Sigmoid colon (tissue), 6 donors: ENCODE measurements at regions not wholly inside any gene's neighbourhood (a gene's known extent, or its start where the extent isn't known, plus 50 kb on each side); places are given as distances from the start of the nearest gene placed in this dataset.

Experiments used
- DNase-seq: peaks from one replicate; pipeline ENCODE4 v3.0.0-alpha.2; 2019
- H3K27ac ChIP-seq, 4 donors: fragments of 200-600 bp; sonication (generic); one replicate each; pipeline ENCODE4 v1.5.1; 2016 to 2019; ENCODE audit warnings: mild to moderate bottlenecking in 1 of 4
- H3K27me3 ChIP-seq, 3 donors: fragments of 200-600 bp; sonication (generic); one replicate each; pipeline ENCODE4 v1.5.1; 2019; ENCODE audit warnings: mild to moderate bottlenecking in 1 of 3
- H3K36me3 ChIP-seq, 4 donors: fragments of 200-600 bp; sonication (generic); one replicate each; pipeline ENCODE4 v1.5.1; 2016 to 2019
- H3K4me1 ChIP-seq, 4 donors: fragments of 200-600 bp; sonication (generic); one replicate each; pipeline ENCODE4 v1.5.1; 2017 to 2019
- H3K4me3 ChIP-seq, 4 donors: fragments of 200-600 bp; sonication (generic); one replicate each; pipeline ENCODE4 v1.5.1; 2017 to 2019; ENCODE audit warnings: mild to moderate bottlenecking in 2 of 4, moderate library complexity in 1 of 4
- H3K9me3 ChIP-seq, 4 donors: fragments of 200-600 bp in 3 of 4; sonication (generic) in 3 of 4; one replicate each; pipeline versions ENCODE4 v1.5.1 to v1.6.1; 2013 to 2019
- EP300 ChIP-seq, 4 donors: sonication (generic); formaldehyde crosslinking; IDR thresholded peaks; one replicate each; pipeline ENCODE4 v1.6.1; 2017; ENCODE audit warnings: antibody characterized with exemption in 4 of 4
- POLR2A ChIP-seq, 2 donors: fragments of 450-650 bp; IDR thresholded peaks; one replicate each; pipeline ENCODE4 v1.6.1; 2016; ENCODE audit warnings: antibody characterized with exemption in 2 of 2, mild to moderate bottlenecking in 2 of 2, moderate library complexity in 2 of 2
- POLR2AphosphoS5 ChIP-seq, 4 donors: sonication (generic); formaldehyde crosslinking; IDR thresholded peaks; one replicate each; pipeline ENCODE4 v1.6.1; 2017; ENCODE audit warnings: antibody characterized with exemption in 4 of 4
- WGBS, 2 donors: extraction: QIAGEN DNeasy Blood & Tissue Kit; methylation state at CpG; one replicate each; pipeline ENCODE4 v1.1.7; 2013; 5-methylcytosine and 5-hydroxymethylcytosine counted together
- intact Hi-C: fragments of 100-400 bp; cut with DNase I; formaldehyde crosslinking; loops from one replicate; pipeline ENCODE4 v1.15.1; 2023
- TF ChIP-seq, protein P1 (sequence below), 4 experiments: fragments of 450-650 bp in 3 of 4; fragments of 200-600 bp in 1 of 4; IDR thresholded peaks; one replicate each; pipeline ENCODE4 v1.5.1; 2016 to 2019; ENCODE audit warnings: antibody characterized with exemption in 4 of 4, mild to moderate bottlenecking in 3 of 4, moderate library complexity in 2 of 4
- donor health status: healthy with polysubstance abuse.
- donor health status: healthy.

DNA sequence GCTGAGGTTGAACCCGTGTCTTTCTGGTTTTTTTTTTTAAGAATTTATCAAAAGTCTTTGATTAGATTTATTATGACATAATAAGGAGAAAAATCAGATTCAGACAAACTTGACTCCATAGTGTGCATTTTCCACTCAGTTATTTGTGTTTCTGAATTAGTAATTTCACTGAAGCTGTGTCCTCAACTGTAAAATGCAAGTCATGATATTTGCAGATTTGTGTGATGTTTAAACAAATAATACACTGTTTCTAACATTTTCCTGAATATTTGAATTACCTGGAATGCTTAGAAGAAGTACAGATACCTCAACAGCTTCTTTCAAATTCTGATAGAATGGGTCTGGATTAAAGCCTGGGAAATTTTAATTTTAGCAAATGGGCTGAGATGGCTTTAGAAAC lies 1050.3 kb upstream of the MAP3K7 start:
- WGBS, 2 donors = 67 to 76% methylated on average over 1 of the region's 1 CpG
- TF ChIP-seq, protein P1, sequence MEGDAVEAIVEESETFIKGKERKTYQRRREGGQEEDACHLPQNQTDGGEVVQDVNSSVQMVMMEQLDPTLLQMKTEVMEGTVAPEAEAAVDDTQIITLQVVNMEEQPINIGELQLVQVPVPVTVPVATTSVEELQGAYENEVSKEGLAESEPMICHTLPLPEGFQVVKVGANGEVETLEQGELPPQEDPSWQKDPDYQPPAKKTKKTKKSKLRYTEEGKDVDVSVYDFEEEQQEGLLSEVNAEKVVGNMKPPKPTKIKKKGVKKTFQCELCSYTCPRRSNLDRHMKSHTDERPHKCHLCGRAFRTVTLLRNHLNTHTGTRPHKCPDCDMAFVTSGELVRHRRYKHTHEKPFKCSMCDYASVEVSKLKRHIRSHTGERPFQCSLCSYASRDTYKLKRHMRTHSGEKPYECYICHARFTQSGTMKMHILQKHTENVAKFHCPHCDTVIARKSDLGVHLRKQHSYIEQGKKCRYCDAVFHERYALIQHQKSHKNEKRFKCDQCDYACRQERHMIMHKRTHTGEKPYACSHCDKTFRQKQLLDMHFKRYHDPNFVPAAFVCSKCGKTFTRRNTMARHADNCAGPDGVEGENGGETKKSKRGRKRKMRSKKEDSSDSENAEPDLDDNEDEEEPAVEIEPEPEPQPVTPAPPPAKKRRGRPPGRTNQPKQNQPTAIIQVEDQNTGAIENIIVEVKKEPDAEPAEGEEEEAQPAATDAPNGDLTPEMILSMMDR (IDR thresholded peaks at IDR 0.05) = no peak
- no peak for TF ChIP-seq POLR2AphosphoS5 (IDR thresholded peaks at IDR 0.05)
- no peak for TF ChIP-seq EP300 (IDR thresholded peaks at IDR 0.05)
- TF ChIP-seq POLR2A (IDR thresholded peaks at IDR 0.05) = no peak
- H3K36me3 ChIP-seq = no peaks in the 10 kb centered on the region

GRCh38 chr6:91634791-91635190 lies 1047.9 kb upstream of the MAP3K7 start:
- Histone ChIP-seq H3K9me3 (no peaks in the 10 kb centered on the region), H3K27me3 (no peaks in the 10 kb centered on the region), H3K4me1 (peaks cover 0 to 13% (median 0%) of the 10 kb centered on the region in 4 donors), H3K36me3 (no peaks in the 10 kb centered on the region), H3K27ac (no peak overlapping the region), H3K4me3 (no peak overlapping the region)
- intact Hi-C loops = no loop called here
- TF ChIP-seq POLR2A (IDR thresholded peaks at IDR 0.05) (no peak), POLR2AphosphoS5 (IDR thresholded peaks at IDR 0.05) (no peak), EP300 (IDR thresholded peaks at IDR 0.05) (no peak)
- TF ChIP-seq, protein P1 (IDR thresholded peaks at IDR 0.05) = no peak
- WGBS, 2 donors = 68 to 69% methylated on average over 1 of the region's 1 CpG
- DNase-seq = no peak

More for the DNA sequence above, 1050.3 kb upstream of the MAP3K7 start:
- no peaks in the 10 kb centered on the region for H3K27me3 ChIP-seq
- H3K4me3 ChIP-seq = no peak overlapping the region
- H3K27ac ChIP-seq = no peak overlapping the region
- intact Hi-C loops = no loop called here
- no peak for DNase-seq
- no peaks in the 10 kb centered on the region for H3K9me3 ChIP-seq
- peaks cover 0 to 13% (median 0%) of the 10 kb centered on the region in 4 donors for H3K4me1 ChIP-seq

DNA sequence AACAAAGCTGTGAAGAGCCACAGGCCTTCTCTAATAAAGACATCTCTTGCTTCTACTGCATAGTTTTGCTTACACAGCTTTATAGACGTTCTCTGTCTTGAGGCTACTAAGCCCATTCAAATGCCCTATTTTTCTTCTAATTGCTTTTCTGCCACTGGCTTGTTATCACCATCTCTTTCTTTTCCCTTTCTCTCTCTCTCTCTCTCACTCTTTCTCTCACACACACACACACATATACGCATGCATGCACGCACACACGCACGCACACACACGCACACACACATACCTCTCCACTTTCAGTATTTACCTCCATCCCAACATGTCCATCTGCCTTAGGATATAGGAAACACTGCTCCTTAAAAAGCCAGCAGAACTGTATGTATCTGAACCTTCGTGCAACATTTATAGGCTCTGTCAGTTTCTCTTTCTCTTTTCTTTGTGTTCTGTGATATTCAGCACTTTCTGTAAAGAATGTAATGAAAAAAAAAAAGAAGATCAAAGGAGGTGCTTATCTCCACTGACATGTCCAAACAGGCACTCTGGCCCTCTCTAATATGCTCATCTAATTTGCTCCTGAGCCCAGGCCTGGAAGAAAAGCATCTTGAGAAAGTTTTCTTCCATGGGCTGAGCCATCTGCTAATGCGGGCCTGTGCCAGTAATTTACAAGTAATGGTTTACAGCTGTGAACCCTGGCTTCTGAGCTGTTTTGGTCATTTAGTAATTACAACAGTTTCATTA lies 1046.7 kb upstream of the MAP3K7 start:
- Histone ChIP-seq H3K9me3 (no peaks in the 10 kb centered on the region), H3K36me3 (no peaks in the 10 kb centered on the region), H3K4me1 (peaks cover 0 to 13% (median 0%) of the 10 kb centered on the region in 4 donors), H3K27me3 (no peaks in the 10 kb centered on the region), H3K4me3 (no peak overlapping the region), H3K27ac (no peak overlapping the region)
- no peak for DNase-seq
- 73 to 77% methylated on average over 8 of the region's 8 CpGs for WGBS, 2 donors
- no peak for TF ChIP-seq POLR2A (IDR thresholded peaks at IDR 0.05)
- no peak for TF ChIP-seq EP300 (IDR thresholded peaks at IDR 0.05)
- TF ChIP-seq, protein P1 (IDR thresholded peaks at IDR 0.05) = no peak
- no peak for TF ChIP-seq POLR2AphosphoS5 (IDR thresholded peaks at IDR 0.05)
- intact Hi-C loops = no loop called here

DNA sequence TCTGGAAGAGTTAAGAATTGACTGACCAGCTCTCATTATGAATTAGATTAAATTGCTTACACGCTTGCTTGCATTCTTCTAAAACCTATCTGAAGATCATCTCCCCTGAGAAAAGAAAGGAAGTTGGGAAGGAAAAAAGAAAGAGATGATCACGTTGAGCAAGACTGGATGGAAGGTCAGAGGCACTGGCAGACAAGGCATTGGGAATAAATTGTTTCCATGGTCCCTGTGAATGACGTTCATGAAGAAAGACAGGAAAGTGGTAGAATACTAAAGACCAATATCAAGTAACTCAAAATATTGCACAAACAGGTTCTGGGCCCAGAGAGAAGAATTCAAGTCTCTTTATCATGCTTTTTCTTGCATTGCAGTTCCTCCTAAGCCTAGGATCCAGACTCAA lies 1045.4 kb upstream of the MAP3K7 start:
- no peak overlapping the region for H3K4me3 ChIP-seq
- H3K4me1 ChIP-seq = peaks cover 0 to 13% (median 0%) of the 10 kb centered on the region in 4 donors
- 71 to 77% methylated on average over 3 of the region's 3 CpGs for WGBS, 2 donors
- H3K36me3 ChIP-seq = no peaks in the 10 kb centered on the region
- H3K9me3 ChIP-seq = no peaks in the 10 kb centered on the region
- intact Hi-C loops = no loop called here
- H3K27ac ChIP-seq = no peak overlapping the region
- TF ChIP-seq EP300 (IDR thresholded peaks at IDR 0.05) (no peak), POLR2AphosphoS5 (IDR thresholded peaks at IDR 0.05) (no peak), POLR2A (IDR thresholded peaks at IDR 0.05) (no peak)
- TF ChIP-seq, protein P1 (IDR thresholded peaks at IDR 0.05) = no peak
- no peak for DNase-seq
- no peaks in the 10 kb centered on the region for H3K27me3 ChIP-seq
